IMR-90 (cell line): ENCODE measurements at regions not wholly inside any gene's neighbourhood (a gene's known extent, or its start where the extent isn't known, plus 50 kb on each side); places are given as distances from the start of the nearest gene placed in this dataset.

Experiments
- ATAC-seq: fragments of 200-7000 bp; cut with Tn5 transposase; 2 replicates; pipeline ENCODE4 v1.9.1; 2020; ENCODE audit warnings: low read depth, mild to moderate bottlenecking, moderate library complexity
- BruUV-seq: library from RNA; stranded (reverse); fragments of 400-500 nt; replicated peaks from 2 replicates; lab custom pipeline; 2021; lab: Mats Ljungman, UMichigan
- CTCF ChIA-PET: fragments of 300-600 bp; formaldehyde crosslinking; extraction: SDS; loops from one replicate; lab custom pipeline; 2021; ENCODE audit warnings: antibody characterized with exemption; lab: Yijun Ruan, JAX
- POLR2A ChIA-PET: fragments of 300-600 bp; sonication (Branson Sonifier 250); formaldehyde crosslinking; loops from one replicate; lab custom pipeline; 2022; ENCODE audit warnings: antibody characterized with exemption; ENCODE audit not compliant: unreplicated experiment; lab: Charles Lee
- DNase-seq: peaks from one replicate; pipeline ENCODE4 v3.0.0; 2013
- H2AFZ ChIP-seq: replicated peaks from 2 replicates; pipeline ENCODE3; 2013; ENCODE audit warnings: low read length, mild to moderate bottlenecking; ENCODE audit not compliant: poor library complexity
- H2AK5ac ChIP-seq: 2 replicates; pipeline ENCODE4 v1.6.1; 2013; ENCODE audit warnings: low read depth, low read length, inconsistent platforms
- H2AK9ac ChIP-seq: replicated peaks from 2 replicates; pipeline ENCODE3; 2013; ENCODE audit warnings: mild to moderate bottlenecking, low read depth, low read length, moderate library complexity; ENCODE audit not compliant: poor library complexity
- H2BK120ac ChIP-seq: 2 replicates; pipeline ENCODE4 v1.6.1; 2013; ENCODE audit warnings: low read depth, low read length, inconsistent platforms
- H2BK15ac ChIP-seq: 3 replicates; pipeline ENCODE4 v1.6.1; 2013; ENCODE audit warnings: low read depth, low read length, inconsistent platforms
- H2BK20ac ChIP-seq: 2 replicates; pipeline ENCODE4 v1.6.1; 2013; ENCODE audit warnings: low read depth, mild to moderate bottlenecking, inconsistent platforms, low read length, moderate library complexity
- H2BK5ac ChIP-seq: 2 replicates; pipeline ENCODE4 v1.6.1; 2013; ENCODE audit warnings: mild to moderate bottlenecking, low read depth, low read length, inconsistent platforms; ENCODE audit not compliant: poor library complexity, severe bottlenecking
- H3K14ac ChIP-seq: replicated peaks from 2 replicates; pipeline ENCODE4 v1.6.1; 2013; ENCODE audit warnings: low read depth, low read length, inconsistent platforms
- H3K18ac ChIP-seq: 2 replicates; pipeline ENCODE4 v1.6.1; 2013; ENCODE audit warnings: low read depth, low read length, control low read depth
- H3K23ac ChIP-seq: 2 replicates; pipeline ENCODE4 v1.6.1; 2013; ENCODE audit warnings: low read depth, low read length, inconsistent platforms
- H3K27ac ChIP-seq: 2 replicates; pipeline ENCODE4 v1.5.1; 2013; ENCODE audit warnings: mild to moderate bottlenecking, control low read depth, low read length; ENCODE audit not compliant: insufficient read depth
- H3K27me3 ChIP-seq: 2 replicates; pipeline ENCODE4 v1.6.1; 2013; ENCODE audit warnings: low read length; ENCODE audit not compliant: control insufficient read depth, insufficient read depth
- H3K36me3 ChIP-seq: 2 replicates; pipeline ENCODE4 v1.6.1; 2013; ENCODE audit warnings: low read length, mixed read lengths; ENCODE audit not compliant: control insufficient read depth, insufficient read depth
- H3K4ac ChIP-seq: 2 replicates; pipeline ENCODE4 v1.6.1; 2013; ENCODE audit warnings: low read depth, low read length, inconsistent platforms
- H3K4me1 ChIP-seq: 2 replicates; pipeline ENCODE4 v1.6.1; 2013; ENCODE audit warnings: low read length, mixed read lengths; ENCODE audit not compliant: control insufficient read depth, insufficient read depth
- H3K4me2 ChIP-seq: 2 replicates; pipeline ENCODE4 v1.6.1; 2013; ENCODE audit warnings: low read depth, mild to moderate bottlenecking, control low read depth, low read length, moderate library complexity
- H3K4me3 ChIP-seq: 2 replicates; pipeline ENCODE4 v1.5.1; 2013; ENCODE audit warnings: low read depth, mild to moderate bottlenecking, control low read depth, low read length, moderate library complexity; ENCODE audit not compliant: insufficient read depth
- H3K56ac ChIP-seq: 2 replicates; pipeline ENCODE4 v1.6.1; 2013; ENCODE audit warnings: low read length, inconsistent platforms; ENCODE audit not compliant: insufficient read depth; ENCODE audit errors: extremely low read depth
- H3K79me1 ChIP-seq, 2 experiments: 2 replicates each; pipeline ENCODE4 v1.6.1; 2013; ENCODE audit warnings: low read length in 2 of 2, inconsistent platforms in 1 of 2, low read depth in 1 of 2
- H3K9ac ChIP-seq: 2 replicates; pipeline ENCODE4 v1.6.1; 2013; ENCODE audit warnings: low read depth, low read length, control low read depth
- H3K9me1 ChIP-seq: 2 replicates; pipeline ENCODE4 v1.6.1; 2013; ENCODE audit warnings: low read length, inconsistent platforms; ENCODE audit not compliant: insufficient read depth
- H3K9me3 ChIP-seq: 2 replicates; pipeline ENCODE4 v1.6.1; 2013; ENCODE audit warnings: low read length; ENCODE audit not compliant: control insufficient read depth, insufficient read depth
- H4K20me1 ChIP-seq: 2 replicates; pipeline ENCODE4 v1.6.1; 2013; ENCODE audit warnings: low read length, inconsistent platforms; ENCODE audit not compliant: insufficient read depth
- H4K5ac ChIP-seq: 2 replicates; pipeline ENCODE4 v1.6.1; 2013; ENCODE audit warnings: mild to moderate bottlenecking, low read depth, low read length, control low read depth
- H4K8ac ChIP-seq, 2 experiments: 2 replicates each; pipeline ENCODE4 v1.6.1; 2013; ENCODE audit warnings: low read depth in 2 of 2, low read length in 2 of 2, control low read depth in 1 of 2, inconsistent platforms in 1 of 2
- H4K91ac ChIP-seq: 2 replicates; pipeline ENCODE4 v1.6.1; 2013; ENCODE audit warnings: low read depth, low read length, inconsistent platforms; ENCODE audit not compliant: insufficient read depth
- BHLHE40 ChIP-seq: fragments of 150-350 bp; IDR thresholded peaks from 2 replicates; pipeline ENCODE4 v1.6.1; 2016; ENCODE audit warnings: mild to moderate bottlenecking, low read depth, low read length
- CEBPB ChIP-seq: IDR thresholded peaks from 2 replicates; pipeline ENCODE4 v1.6.1; 2012; ENCODE audit warnings: low read depth, low read length, improper control_type of control experiment
- CHD1 ChIP-seq: IDR thresholded peaks from 2 replicates; pipeline ENCODE4 v1.6.1; 2012; ENCODE audit warnings: low read depth, low read length, improper control_type of control experiment
- MAFK ChIP-seq: IDR thresholded peaks from 2 replicates; pipeline ENCODE4 v1.6.1; 2012; ENCODE audit warnings: low read depth, low read length, improper control_type of control experiment
- MAZ ChIP-seq: IDR thresholded peaks from 2 replicates; pipeline ENCODE4 v1.6.1; 2012; ENCODE audit warnings: low read depth, mild to moderate bottlenecking, low read length, improper control_type of control experiment, moderate library complexity, borderline replicate concordance
- MXI1 ChIP-seq: IDR thresholded peaks from 2 replicates; pipeline ENCODE4 v1.6.1; 2012; ENCODE audit warnings: low read depth, mild to moderate bottlenecking, low read length, moderate library complexity, borderline replicate concordance
- NFE2L2 ChIP-seq: fragments of 150-350 bp; IDR thresholded peaks from 2 replicates; pipeline ENCODE4 v1.6.1; 2016; ENCODE audit warnings: low read depth, mild to moderate bottlenecking, low read length
- RCOR1 ChIP-seq: IDR thresholded peaks from 2 replicates; pipeline ENCODE4 v1.6.1; 2012; ENCODE audit warnings: mild to moderate bottlenecking, low read length, improper control_type of control experiment; ENCODE audit not compliant: insufficient replicate concordance
- RFX5 ChIP-seq: IDR thresholded peaks from 2 replicates; pipeline ENCODE4 v1.8.0; 2012; ENCODE audit warnings: low read depth, mild to moderate bottlenecking, low read length, moderate library complexity
- SMC3 ChIP-seq: fragments of 150-350 bp; IDR thresholded peaks from 2 replicates; pipeline ENCODE4 v1.6.1; 2016; ENCODE audit warnings: low read depth, mild to moderate bottlenecking, antibody characterized with exemption, low read length, moderate library complexity
- WGBS, 2 experiments: methylation state at CpG; one replicate each; pipeline versions ENCODE4 v1.1.5 to v1.1.7; 2013; ENCODE audit warnings: missing lambda C conversion rate in 2 of 2; ENCODE audit not compliant: insufficient read length in 1 of 2; ENCODE audit errors: extremely low coverage in 2 of 2; 5-methylcytosine and 5-hydroxymethylcytosine counted together
- dilution Hi-C: fragments of 300-500 bp; cut with HindIII; formaldehyde crosslinking; loops from one replicate; pipeline ENCODE4 v1.14.3; 2018; ENCODE audit warnings: low sequenced_read_pairs; ENCODE audit not compliant: unreplicated experiment
- in situ Hi-C: fragments of 300-500 bp; cut with MboI; formaldehyde crosslinking; loops from 3 replicates; pipeline ENCODE4 v1.14.3; 2019; ENCODE audit warnings: low sequenced_read_pairs, inconsistent platforms, mixed read lengths
- intact Hi-C: fragments of 100-400 bp; cut with micrococcal nuclease; formaldehyde crosslinking; loops from 2 replicates; pipeline ENCODE4 v1.10.0; 2022
- TF ChIP-seq, protein P1 (sequence below): fragments of 150-350 bp; IDR thresholded peaks from 2 replicates; pipeline ENCODE4 v1.6.1; 2016; ENCODE audit warnings: low read depth, mild to moderate bottlenecking, low read length, moderate library complexity, borderline replicate concordance
- TF ChIP-seq, protein P2 (sequence below): fragments of 150-350 bp; IDR thresholded peaks from 2 replicates; pipeline ENCODE4 v1.6.1; 2017; ENCODE audit warnings: mild to moderate bottlenecking, antibody characterized with exemption, low read length, low read depth
- TF ChIP-seq, protein P3 (sequence below): conservative IDR thresholded peaks from 2 replicates; pipeline ENCODE4 v1.5.1; 2012; ENCODE audit warnings: mild to moderate bottlenecking, low read depth, low read length, improper control_type of control experiment

DNA sequence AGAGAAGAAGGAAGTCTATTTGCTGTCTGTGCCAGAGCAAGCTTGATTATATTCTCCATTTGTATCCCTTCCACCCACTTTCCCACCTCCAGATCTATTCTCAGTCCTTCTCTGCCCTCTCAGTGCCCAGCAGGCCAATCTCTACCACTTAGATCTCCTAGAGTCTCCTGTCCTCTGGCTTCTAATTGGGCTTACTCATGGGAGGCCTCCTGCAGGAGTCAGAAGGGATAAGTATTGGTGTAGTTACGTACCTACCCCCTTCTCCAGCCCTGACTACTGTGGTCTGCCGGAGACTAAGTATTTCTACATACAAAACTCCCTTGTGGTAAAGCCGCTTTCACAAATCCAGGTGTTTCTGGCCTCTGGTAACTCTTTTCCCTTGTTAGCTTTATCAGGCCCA, 221.2 kb downstream of the PTGER3 start:
- Histone ChIP-seq H3K4me2 (no peak overlapping the region), H3K27me3 (no peaks in the 10 kb centered on the region), H3K27ac (no peak overlapping the region), H3K4ac (no peak overlapping the region), H3K9me3 (peaks cover 2% of the 10 kb centered on the region; the same call in 1 of the 2 replicates), H3K18ac (no peak overlapping the region), H3K56ac (no peak overlapping the region), H3K9ac (no peak overlapping the region), H2BK5ac (no peak overlapping the region), H3K9me1 (no peaks in the 10 kb centered on the region), H3K4me3 (no peak overlapping the region), H3K36me3 (no peaks in the 10 kb centered on the region), H3K14ac (no peak overlapping the region), H4K20me1 (no peaks in the 10 kb centered on the region), H2AFZ (no peak overlapping the region), H4K8ac (no peak overlapping the region), H2BK20ac (no peak overlapping the region), H2AK5ac (no peak overlapping the region), H2BK15ac (no peak overlapping the region), H4K91ac (no peak overlapping the region), H3K23ac (no peak overlapping the region), H3K79me1 (no peaks in the 10 kb centered on the region), H2BK120ac (no peak overlapping the region), H2AK9ac (no peak overlapping the region), H4K5ac (no peak overlapping the region), H3K4me1 (no peaks in the 10 kb centered on the region)
- intact Hi-C loops (no loop called here), in situ Hi-C loops (no loop called here), dilution Hi-C loops (no loop called here)
- ATAC-seq (no peak), DNase-seq (no peak)
- TF ChIP-seq CHD1 (no peak), RCOR1 (no peak), SMC3 (no peak), MAFK (no peak), NFE2L2 (no peak), BHLHE40 (no peak), MAZ (no peak), CEBPB (no peak), RFX5 (no peak), MXI1 (no peak)
- TF ChIP-seq, protein P1, sequence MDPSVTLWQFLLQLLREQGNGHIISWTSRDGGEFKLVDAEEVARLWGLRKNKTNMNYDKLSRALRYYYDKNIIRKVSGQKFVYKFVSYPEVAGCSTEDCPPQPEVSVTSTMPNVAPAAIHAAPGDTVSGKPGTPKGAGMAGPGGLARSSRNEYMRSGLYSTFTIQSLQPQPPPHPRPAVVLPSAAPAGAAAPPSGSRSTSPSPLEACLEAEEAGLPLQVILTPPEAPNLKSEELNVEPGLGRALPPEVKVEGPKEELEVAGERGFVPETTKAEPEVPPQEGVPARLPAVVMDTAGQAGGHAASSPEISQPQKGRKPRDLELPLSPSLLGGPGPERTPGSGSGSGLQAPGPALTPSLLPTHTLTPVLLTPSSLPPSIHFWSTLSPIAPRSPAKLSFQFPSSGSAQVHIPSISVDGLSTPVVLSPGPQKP: no peak
- TF ChIP-seq, protein P2, sequence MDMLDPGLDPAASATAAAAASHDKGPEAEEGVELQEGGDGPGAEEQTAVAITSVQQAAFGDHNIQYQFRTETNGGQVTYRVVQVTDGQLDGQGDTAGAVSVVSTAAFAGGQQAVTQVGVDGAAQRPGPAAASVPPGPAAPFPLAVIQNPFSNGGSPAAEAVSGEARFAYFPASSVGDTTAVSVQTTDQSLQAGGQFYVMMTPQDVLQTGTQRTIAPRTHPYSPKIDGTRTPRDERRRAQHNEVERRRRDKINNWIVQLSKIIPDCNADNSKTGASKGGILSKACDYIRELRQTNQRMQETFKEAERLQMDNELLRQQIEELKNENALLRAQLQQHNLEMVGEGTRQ: no peak
- TF ChIP-seq, protein P3, sequence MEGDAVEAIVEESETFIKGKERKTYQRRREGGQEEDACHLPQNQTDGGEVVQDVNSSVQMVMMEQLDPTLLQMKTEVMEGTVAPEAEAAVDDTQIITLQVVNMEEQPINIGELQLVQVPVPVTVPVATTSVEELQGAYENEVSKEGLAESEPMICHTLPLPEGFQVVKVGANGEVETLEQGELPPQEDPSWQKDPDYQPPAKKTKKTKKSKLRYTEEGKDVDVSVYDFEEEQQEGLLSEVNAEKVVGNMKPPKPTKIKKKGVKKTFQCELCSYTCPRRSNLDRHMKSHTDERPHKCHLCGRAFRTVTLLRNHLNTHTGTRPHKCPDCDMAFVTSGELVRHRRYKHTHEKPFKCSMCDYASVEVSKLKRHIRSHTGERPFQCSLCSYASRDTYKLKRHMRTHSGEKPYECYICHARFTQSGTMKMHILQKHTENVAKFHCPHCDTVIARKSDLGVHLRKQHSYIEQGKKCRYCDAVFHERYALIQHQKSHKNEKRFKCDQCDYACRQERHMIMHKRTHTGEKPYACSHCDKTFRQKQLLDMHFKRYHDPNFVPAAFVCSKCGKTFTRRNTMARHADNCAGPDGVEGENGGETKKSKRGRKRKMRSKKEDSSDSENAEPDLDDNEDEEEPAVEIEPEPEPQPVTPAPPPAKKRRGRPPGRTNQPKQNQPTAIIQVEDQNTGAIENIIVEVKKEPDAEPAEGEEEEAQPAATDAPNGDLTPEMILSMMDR: no peak
- POLR2A ChIA-PET: no interaction called here
- 70% methylated on average over 2 of the region's 3 CpGs; no CpG with 5 or more reads in 1 of the 2 experiments for WGBS, 2 experiments
- no TSS peak for BruUV-seq
- CTCF ChIA-PET: no interaction called here
